GM18505 (cell line): ENCODE measurements at regions not wholly inside any gene's neighbourhood (a gene's known extent, or its start where the extent isn't known, plus 50 kb on each side); places are given as distances from the start of the nearest gene placed in this dataset.

Experiments
- ATAC-seq: cut with Tn5 transposase; IDR thresholded peaks from one replicate; pipeline ENCODE4 v1.9.1; 2021; ENCODE audit not compliant: unreplicated experiment
- POLR2A ChIP-seq: IDR thresholded peaks from 4 replicates; pipeline ENCODE4 v1.6.1; 2011; ENCODE audit warnings: borderline replicate concordance; ENCODE audit not compliant: insufficient read depth, insufficient read length; ENCODE audit errors: extremely low read depth

- TF ChIP-seq POLR2A, result no peak
- ATAC-seq, result no peak
These were observed 190.7 kb upstream of the CD96 start for GRCh38 chr3:111351334-111351733.

DNA sequence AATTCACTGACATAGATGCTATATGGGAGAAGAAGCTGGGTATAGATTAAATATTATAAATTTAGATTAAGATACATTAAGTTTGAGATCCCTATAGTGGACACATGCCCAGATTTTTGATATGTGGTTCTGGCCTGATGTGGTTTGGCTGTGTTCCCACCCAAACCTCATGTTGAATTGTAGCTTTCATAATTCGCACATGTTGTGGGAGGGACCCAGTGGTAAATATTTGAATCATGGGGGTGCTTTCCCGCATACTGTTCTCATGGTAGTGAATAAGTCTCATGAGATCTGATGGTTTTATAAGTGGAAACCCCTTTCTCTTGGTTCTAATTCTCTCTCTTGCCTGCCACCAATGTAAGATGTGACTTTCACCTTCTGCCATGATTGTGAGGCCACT lies 189.4 kb upstream of the CD96 start:
- no peak for TF ChIP-seq POLR2A
- ATAC-seq, result no peak

- no peak for TF ChIP-seq POLR2A
- no peak for ATAC-seq
These were observed 182.6 kb upstream of the CD96 start for GRCh38 chr3:111359261-111360030.

DNA sequence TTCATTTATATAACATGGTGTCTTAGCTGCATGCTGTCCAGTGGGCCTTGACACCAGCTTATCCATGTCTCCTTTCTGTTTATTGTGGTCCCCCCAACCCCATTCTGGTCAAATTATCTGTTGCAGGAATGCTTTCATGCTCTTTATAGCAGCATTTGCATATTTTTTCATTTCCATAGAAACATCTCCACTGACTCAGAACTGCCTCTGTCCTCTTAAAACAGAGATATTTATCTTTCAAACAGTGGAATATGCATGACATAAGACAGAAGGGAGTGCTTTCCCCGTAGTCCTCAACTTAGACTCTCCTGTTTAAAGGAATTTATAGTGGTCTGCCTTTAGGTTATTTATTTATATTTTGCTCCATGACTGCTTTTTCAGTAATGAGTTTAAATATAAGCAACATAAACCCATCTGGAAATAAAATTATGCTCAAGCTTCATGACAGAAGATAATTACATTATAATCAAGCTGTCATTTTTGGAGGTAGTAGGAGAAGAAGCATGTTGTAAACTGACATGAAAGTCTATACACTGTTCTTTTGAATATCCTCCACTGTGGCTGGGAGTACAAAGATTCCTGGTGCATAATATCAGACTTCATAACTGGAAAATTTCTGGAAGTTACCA lies 179.5 kb upstream of the CD96 start:
- no peak for ATAC-seq
- TF ChIP-seq POLR2A, result no peak

DNA sequence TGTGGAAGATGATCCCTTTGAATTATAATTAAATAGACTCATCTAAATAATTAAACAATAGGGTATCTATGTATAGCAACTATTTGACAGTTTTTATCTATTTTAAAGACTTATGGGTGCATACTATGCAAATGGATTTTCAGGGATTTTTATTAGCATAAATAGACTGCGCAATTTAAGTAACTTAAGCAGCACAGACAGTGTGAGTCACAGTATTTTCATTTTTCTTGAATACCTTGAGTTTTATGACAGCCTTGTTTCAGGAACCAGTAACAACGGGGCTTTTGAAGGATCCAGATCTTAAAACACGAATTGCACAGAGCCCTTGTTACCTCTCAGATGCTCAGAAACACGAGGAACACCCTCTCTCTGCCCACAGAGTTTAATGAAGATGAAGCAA lies 175.5 kb upstream of the CD96 start:
- no peak for ATAC-seq
- TF ChIP-seq POLR2A, result no peak

DNA sequence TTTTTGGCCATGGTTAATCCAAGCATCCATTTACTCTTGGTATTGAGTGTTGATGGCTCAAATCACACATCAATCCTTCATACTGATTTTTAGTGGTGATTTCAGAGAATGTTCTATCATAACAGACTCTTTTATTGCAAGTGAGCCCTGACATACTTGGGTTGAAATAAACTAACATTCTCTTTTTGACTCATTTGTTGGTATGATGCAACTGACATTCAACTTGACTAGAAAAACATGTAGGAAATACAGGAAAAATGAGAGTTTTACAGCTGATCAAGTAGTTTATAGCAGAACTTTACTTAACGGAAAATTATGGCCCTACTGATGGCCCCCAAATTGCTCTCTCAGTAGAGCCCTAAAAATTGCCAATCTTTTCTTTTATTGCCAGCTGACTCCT lies 173.9 kb upstream of the CD96 start:
- no peak for TF ChIP-seq POLR2A

GRCh38 chr3:111369958-111370357 lies 172.0 kb upstream of the CD96 start:
- ATAC-seq, result no peak
- no peak for TF ChIP-seq POLR2A

More for the DNA sequence above, 173.9 kb upstream of the CD96 start:
- ATAC-seq, result no peak

GRCh38 chr3:111373239-111373638 lies 168.8 kb upstream of the CD96 start:
- no peak for TF ChIP-seq POLR2A

GRCh38 chr3:111373861-111374260 lies 168.1 kb upstream of the CD96 start:
- ATAC-seq, result no peak
- no peak for TF ChIP-seq POLR2A

More at GRCh38 chr3:111373239-111373638, 168.8 kb upstream of the CD96 start:
- no peak for ATAC-seq

- ATAC-seq, result no peak
- TF ChIP-seq POLR2A, result no peak
These were observed 156.0 kb upstream of the CD96 start for GRCh38 chr3:111385971-111386495.

- TF ChIP-seq POLR2A, result no peak
- no peak for ATAC-seq
These were observed 149.1 kb upstream of the CD96 start for GRCh38 chr3:111392894-111393398.

GRCh38 chr3:111412656-111413055 lies 129.3 kb upstream of the CD96 start:
- TF ChIP-seq POLR2A, result no peak
- ATAC-seq, result no peak

GRCh38 chr3:111414531-111414930 lies 127.5 kb upstream of the CD96 start:
- no peak for ATAC-seq
- no peak for TF ChIP-seq POLR2A

DNA sequence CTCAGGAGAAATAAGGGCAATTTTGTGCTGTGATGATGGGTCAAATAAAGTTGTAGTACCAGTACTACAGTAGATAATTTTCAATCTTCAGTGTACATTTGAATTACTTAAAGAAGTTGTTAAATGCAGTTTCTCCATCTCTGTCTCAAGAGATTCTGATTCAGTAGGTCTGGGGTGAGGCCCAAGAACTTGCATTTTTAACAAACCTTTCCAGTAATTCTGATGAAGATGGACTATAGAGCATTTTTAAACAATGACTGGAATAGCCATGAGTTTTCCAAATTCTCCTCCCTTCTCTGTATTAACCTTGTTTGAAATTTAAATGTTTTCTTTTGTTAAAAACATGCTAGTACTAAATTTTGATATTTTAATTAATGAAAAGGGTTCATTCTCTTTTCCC lies 127.0 kb upstream of the CD96 start:
- ATAC-seq, result no peak
- no peak for TF ChIP-seq POLR2A
